MM.1S (cell line): ENCODE measurements at regions not wholly inside any gene's neighbourhood (a gene's known extent, or its start where the extent isn't known, plus 50 kb on each side); places are given as distances from the start of the nearest gene placed in this dataset.

Experiments used
- DNase-seq: peaks from one replicate; pipeline ENCODE4 v3.0.0-alpha.2; 2015
- H2AFZ ChIP-seq: fragments of 300-600 bp; sonication (generic); 2 replicates; pipeline ENCODE4 v1.6.0; 2016; ENCODE audit warnings: antibody characterized with exemption, low read length
- H3F3A ChIP-seq: fragments of 300-600 bp; sonication (generic); 2 replicates; pipeline ENCODE4 v1.6.1; 2016; ENCODE audit warnings: mild to moderate bottlenecking, antibody characterized with exemption, low read length, moderate library complexity, mixed read lengths; ENCODE audit not compliant: insufficient read depth
- H3K27ac ChIP-seq: fragments of 300-600 bp; sonication (generic); 2 replicates; pipeline ENCODE4 v1.5.1; 2016; ENCODE audit warnings: mild to moderate bottlenecking, low read length
- H3K27me3 ChIP-seq: fragments of 300-600 bp; sonication (generic); replicated peaks from 2 replicates; pipeline ENCODE4 v1.6.0; 2016; ENCODE audit warnings: low read length; ENCODE audit not compliant: insufficient read depth
- H3K36me3 ChIP-seq: fragments of 300-600 bp; sonication (generic); replicated peaks from 2 replicates; pipeline ENCODE4 v1.6.1; 2016; ENCODE audit warnings: mild to moderate bottlenecking, low read length, mixed read lengths; ENCODE audit not compliant: insufficient read depth
- H3K4me1 ChIP-seq: fragments of 300-600 bp; sonication (generic); 2 replicates; pipeline ENCODE4 v1.6.1; 2016; ENCODE audit warnings: low read length, mixed read lengths
- H3K4me2 ChIP-seq: fragments of 300-600 bp; sonication (generic); 2 replicates; pipeline ENCODE4 v1.6.0; 2016; ENCODE audit warnings: low read depth, low read length
- H3K4me3 ChIP-seq: fragments of 300-600 bp; sonication (generic); 2 replicates; pipeline ENCODE4 v1.5.1; 2016; ENCODE audit warnings: low read length, mixed read lengths
- H3K79me2 ChIP-seq: fragments of 300-600 bp; sonication (generic); 2 replicates; pipeline ENCODE4 v1.6.1; 2016; ENCODE audit warnings: mixed run types, low read length, mixed read lengths
- H3K9ac ChIP-seq: fragments of 300-600 bp; sonication (generic); 2 replicates; pipeline ENCODE4 v1.6.1; 2016; ENCODE audit warnings: low read length, mixed read lengths
- H3K9me2 ChIP-seq: fragments of 300-600 bp; sonication (generic); replicated peaks from 2 replicates; pipeline ENCODE4 v1.6.1; 2016; ENCODE audit warnings: mild to moderate bottlenecking, low read length, mixed read lengths; ENCODE audit not compliant: insufficient read depth
- H3K9me3 ChIP-seq: fragments of 300-600 bp; sonication (generic); replicated peaks from 2 replicates; pipeline ENCODE4 v1.6.1; 2016; ENCODE audit warnings: mild to moderate bottlenecking, low read length, mixed read lengths; ENCODE audit not compliant: insufficient read depth
- H4K20me1 ChIP-seq: fragments of 300-600 bp; sonication (generic); 2 replicates; pipeline ENCODE4 v1.6.1; 2016; ENCODE audit warnings: mild to moderate bottlenecking, low read length, moderate library complexity, mixed read lengths; ENCODE audit not compliant: insufficient read depth
- EZH2 ChIP-seq: fragments of 300-600 bp; sonication (generic); optimal IDR thresholded peaks from 2 replicates; pipeline ENCODE3; 2017; ENCODE audit warnings: low read depth, mild to moderate bottlenecking, antibody characterized with exemption, low read length, mixed read lengths
- EZH2phosphoT487 ChIP-seq: fragments of 300-600 bp; sonication (generic); IDR thresholded peaks from 2 replicates; pipeline ENCODE4 v1.6.1; 2018; ENCODE audit warnings: antibody characterized with exemption, low read length
- TF ChIP-seq, protein P1 (sequence below): fragments of 300-600 bp; sonication (generic); IDR thresholded peaks from 2 replicates; pipeline ENCODE4 v1.5.1; 2016; ENCODE audit warnings: antibody characterized with exemption, low read length, mixed read lengths

DNA sequence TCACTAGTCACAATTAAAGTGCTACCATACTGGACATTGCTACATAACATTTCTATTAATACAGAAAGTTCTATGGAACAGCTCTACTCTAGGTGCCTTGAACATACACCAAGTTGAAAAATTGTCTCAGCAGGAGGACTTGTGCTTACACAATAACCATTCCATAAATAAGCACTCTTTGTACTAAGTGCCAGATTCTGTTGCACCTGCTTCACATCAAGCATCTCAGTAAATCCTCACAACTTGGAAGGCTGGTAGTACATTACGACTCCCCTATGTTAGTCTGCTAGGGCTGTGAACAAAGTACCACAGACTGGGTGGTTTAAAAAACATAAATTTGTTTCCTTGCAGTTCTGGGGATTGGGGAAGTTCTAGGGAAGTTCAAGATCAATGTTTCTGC is 296.9 kb upstream of the NCKAP5 start:
- H3K36me3 ChIP-seq, result no peaks in the 10 kb centered on the region
- H4K20me1 ChIP-seq, result no peaks in the 10 kb centered on the region
- no peak for DNase-seq
- H2AFZ ChIP-seq, result no peak overlapping the region
- H3K4me3 ChIP-seq, result no peak overlapping the region
- no peak overlapping the region for H3K4me2 ChIP-seq
- no peaks in the 10 kb centered on the region for H3K9me3 ChIP-seq
- no peaks in the 10 kb centered on the region for H3K4me1 ChIP-seq
- H3K27me3 ChIP-seq, result no peaks in the 10 kb centered on the region
- H3K9me2 ChIP-seq, result no peaks in the 10 kb centered on the region
- no peaks in the 10 kb centered on the region for H3F3A ChIP-seq
- H3K9ac ChIP-seq, result no peak overlapping the region
- H3K79me2 ChIP-seq, result no peaks in the 10 kb centered on the region
- no peak overlapping the region for H3K27ac ChIP-seq
- TF ChIP-seq EZH2phosphoT487 (no peak), EZH2 (no peak)
- TF ChIP-seq, protein P1, sequence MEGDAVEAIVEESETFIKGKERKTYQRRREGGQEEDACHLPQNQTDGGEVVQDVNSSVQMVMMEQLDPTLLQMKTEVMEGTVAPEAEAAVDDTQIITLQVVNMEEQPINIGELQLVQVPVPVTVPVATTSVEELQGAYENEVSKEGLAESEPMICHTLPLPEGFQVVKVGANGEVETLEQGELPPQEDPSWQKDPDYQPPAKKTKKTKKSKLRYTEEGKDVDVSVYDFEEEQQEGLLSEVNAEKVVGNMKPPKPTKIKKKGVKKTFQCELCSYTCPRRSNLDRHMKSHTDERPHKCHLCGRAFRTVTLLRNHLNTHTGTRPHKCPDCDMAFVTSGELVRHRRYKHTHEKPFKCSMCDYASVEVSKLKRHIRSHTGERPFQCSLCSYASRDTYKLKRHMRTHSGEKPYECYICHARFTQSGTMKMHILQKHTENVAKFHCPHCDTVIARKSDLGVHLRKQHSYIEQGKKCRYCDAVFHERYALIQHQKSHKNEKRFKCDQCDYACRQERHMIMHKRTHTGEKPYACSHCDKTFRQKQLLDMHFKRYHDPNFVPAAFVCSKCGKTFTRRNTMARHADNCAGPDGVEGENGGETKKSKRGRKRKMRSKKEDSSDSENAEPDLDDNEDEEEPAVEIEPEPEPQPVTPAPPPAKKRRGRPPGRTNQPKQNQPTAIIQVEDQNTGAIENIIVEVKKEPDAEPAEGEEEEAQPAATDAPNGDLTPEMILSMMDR, result no peak

DNA sequence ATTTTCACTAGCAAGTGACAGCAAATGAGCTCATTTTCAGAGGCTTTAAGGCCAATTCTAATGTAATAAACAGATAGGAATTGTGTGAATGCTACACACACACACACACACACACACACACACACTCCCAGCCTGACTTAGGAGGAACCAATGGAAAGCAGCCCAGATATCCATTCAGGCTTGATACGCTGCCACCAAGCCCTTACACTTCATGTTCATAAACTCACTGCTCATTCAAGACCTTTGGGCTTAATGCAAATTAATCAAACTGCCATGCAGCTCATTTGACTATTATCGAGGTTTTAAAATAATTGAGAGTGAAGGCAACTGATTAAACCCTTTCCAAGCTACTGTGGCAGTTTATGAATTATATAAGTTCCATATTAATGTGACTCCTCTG is 298.9 kb upstream of the NCKAP5 start:
- Histone ChIP-seq H3K9me3 (no peaks in the 10 kb centered on the region), H3K27me3 (no peaks in the 10 kb centered on the region), H3K79me2 (no peaks in the 10 kb centered on the region), H3K9ac (no peak overlapping the region), H3F3A (no peaks in the 10 kb centered on the region), H4K20me1 (no peaks in the 10 kb centered on the region), H3K36me3 (no peaks in the 10 kb centered on the region), H3K9me2 (no peaks in the 10 kb centered on the region), H3K27ac (no peak overlapping the region), H3K4me2 (no peak overlapping the region), H2AFZ (no peak overlapping the region), H3K4me3 (no peak overlapping the region), H3K4me1 (no peaks in the 10 kb centered on the region)
- TF ChIP-seq, protein P1, result no peak
- TF ChIP-seq EZH2phosphoT487 (no peak), EZH2 (no peak)
- DNase-seq, result no peak

DNA sequence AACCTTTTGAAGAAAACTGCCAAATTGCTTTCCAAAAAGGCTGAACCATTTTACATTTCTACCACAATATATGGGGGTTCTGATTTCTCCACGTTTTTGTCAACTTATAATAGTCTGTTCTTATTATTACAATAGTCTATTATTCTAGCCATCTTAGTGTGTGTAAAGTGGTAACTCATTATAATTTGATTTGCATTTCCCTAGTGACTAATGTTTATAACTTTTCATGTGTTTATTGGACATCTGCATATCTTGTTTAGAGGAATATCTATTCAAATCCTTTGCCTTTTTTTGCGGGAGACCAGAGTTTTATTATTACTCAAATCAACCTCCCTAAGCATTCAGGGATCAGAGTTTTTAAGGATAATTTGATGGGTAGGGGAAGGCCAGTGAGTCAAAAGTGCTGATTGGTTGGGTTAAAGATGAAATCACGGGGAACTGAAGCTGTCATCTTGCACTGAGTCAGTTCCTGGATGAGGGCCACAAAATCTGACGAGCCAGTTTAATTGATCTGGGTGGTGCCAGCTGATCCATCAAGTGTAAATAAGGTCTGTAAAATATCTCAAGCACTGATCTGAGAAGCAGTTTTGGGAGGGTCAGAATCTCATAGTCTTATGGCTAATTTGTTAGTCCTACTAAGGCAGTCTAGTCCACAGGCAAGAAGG is 303.4 kb upstream of the NCKAP5 start:
- no peaks in the 10 kb centered on the region for H3K27me3 ChIP-seq
- H3K4me3 ChIP-seq, result no peak overlapping the region
- H3K27ac ChIP-seq, result no peak overlapping the region
- H3F3A ChIP-seq, result no peaks in the 10 kb centered on the region
- no peaks in the 10 kb centered on the region for H4K20me1 ChIP-seq
- H3K9me3 ChIP-seq, result no peaks in the 10 kb centered on the region
- H3K4me2 ChIP-seq, result no peak overlapping the region
- no peak for DNase-seq
- H3K79me2 ChIP-seq, result no peaks in the 10 kb centered on the region
- TF ChIP-seq, protein P1, result no peak
- TF ChIP-seq EZH2 (no peak), EZH2phosphoT487 (no peak)
- H2AFZ ChIP-seq, result no peak overlapping the region
- no peaks in the 10 kb centered on the region for H3K4me1 ChIP-seq
- no peaks in the 10 kb centered on the region for H3K9me2 ChIP-seq
- H3K36me3 ChIP-seq, result no peaks in the 10 kb centered on the region
- H3K9ac ChIP-seq, result no peak overlapping the region
